Eye (tissue), 1 donor: ENCODE measurements at regions not wholly inside any gene's neighbourhood (a gene's known extent, or its start where the extent isn't known, plus 50 kb on each side); places are given as distances from the start of the nearest gene placed in this dataset.
"Not testable (repeated sequence)": the region's sequence is repeated elsewhere in the genome, so short reads cannot be mapped to it uniquely, and the experiment has no call there.

Experiments used
- DNase-seq: peaks from one replicate; pipeline ENCODE4 v3.0.0-alpha.2; 2015

DNA sequence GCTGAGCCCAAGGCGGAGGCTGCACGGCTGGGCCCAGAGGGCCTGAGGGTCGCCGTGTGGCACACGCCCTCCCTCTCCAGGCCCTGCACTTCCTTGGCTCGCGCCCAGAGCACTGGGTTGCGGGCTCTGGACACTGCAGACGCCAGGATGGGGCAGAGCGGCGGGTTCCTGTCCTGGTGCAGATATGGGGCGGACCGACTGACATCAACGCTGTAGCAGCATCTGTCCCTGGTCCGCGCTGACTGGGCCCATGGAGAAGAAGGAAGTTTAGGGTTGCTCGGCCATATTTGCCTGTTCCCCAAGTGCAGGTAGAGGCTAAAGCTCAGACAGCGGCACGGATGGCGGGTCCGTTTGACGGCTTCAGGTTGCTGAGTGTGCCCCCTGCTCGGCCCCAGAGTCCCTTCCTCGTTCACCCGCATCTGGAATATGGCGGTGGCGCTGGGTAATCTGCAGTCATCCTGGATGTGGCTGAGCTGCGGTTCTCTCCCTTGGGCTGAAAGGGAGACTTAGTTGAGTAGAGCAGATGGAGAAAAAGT lies 116.1 kb downstream of the OR13A1 start:
- DNase-seq: no peak

DNA sequence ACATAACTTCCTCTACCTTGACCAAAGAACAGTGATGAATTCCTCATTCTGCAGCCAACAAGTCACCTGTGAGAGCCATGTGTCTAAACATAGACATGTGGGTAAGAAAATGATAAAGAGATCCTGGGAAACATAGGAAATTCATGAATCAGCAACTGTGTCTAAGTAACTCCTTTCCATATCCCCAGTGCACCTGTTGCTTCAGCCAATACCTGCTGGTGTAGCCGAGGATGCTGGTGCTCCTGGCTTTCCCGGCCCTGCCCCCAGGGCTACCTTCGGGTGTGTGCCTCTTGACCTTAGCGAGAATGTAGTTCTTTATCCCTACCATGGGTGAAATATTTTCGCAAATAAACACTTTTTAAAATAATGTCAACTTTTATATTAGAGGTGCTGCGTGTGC lies 114.1 kb downstream of the OR13A1 start:
- DNase-seq: no peak

DNA sequence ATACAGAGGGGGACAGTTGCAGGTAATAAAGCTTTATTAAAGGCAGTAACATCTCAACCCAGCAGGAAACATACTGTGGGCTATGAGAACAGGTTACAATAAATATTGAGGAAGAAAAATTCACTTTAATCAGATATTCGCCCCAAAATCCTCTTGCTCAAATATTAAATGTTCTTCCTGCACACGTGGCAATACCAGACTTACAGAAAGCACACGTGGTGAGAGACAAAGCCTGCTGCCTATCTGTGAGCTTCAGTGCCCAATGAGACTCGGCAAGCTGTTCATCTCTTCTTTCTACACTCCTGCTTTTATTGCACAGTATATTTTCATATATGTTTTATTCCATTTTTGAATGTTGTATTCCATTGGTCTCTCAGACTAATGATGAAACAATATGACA lies 113.2 kb downstream of the OR13A1 start:
- no peak for DNase-seq

DNA sequence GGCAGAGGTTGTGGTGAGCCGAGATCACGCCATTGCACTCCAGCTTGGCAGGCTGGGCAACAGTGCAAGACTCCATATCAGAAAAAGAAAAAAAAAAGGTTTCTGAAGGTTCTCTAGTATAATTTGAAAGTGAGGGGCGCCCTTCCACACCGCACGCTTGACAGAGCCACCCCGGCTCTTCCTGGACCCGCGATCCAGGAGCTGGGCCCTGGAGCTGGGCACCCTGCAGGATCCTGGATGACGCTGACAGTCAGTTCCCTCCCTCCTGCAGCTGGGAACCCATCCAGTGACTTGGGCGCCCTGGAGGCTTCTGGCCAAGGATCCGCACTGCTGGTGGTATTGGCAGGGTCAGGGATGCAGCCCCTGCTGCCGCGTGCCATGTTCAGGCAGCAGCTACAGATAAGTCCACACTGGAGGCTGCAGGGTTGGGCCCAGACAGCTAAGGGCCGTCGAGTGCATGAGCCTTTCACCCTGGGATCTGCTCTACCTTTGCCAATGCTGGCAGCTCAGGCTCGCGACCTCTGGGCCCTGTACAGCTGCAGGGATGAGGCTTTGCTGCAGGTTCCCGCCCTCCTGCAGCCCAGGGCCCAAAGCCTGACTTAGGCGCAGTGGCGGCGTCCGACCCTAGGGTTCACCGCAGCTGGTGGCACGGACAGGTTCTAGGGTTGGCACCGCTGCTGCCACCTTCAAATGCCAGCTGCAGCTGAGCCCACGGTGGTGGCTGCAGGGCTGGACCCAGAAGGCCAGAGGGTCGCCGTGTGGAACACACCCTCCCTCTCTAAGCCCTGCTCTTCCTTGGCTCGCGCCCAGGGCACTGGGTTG lies 110.2 kb downstream of the OR13A1 start:
- no peak for DNase-seq

DNA sequence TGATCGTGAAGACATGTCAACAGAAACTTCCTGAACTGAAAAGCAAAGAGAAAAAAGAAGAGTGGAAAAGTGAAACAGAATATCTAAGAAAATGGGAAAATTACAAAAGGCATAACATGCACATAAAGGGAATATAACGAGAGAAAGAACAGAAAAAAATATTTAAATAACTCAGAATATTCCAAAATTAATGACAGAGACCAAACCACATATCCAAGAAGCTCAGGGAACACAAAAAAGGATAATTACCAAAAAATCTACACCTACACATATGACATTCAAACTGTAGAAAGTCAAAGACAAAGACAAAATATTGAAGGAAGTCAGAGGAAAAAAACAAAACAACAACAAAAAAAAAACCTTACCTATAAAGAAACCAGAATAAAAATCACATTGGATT lies 105.5 kb downstream of the OR13A1 start:
- DNase-seq: no peak

DNA sequence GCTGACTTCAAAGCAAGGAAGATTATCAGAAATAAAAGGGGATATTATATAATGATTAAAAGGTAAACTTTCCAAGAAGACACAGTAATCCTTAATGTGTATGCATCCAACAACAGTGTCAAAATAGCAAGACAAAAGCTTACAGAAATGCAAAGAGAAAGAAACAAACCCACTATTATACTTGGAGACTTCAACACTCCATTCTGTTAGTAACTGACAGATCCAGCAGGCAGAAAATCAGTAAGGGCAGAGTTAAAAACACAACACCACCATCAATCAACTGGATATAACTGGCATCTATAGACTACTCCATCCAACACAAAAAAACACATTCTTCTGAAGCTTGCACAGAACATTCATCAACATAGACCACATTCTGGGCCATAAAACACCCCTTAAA lies 103.8 kb downstream of the OR13A1 start:
- no peak for DNase-seq

DNA sequence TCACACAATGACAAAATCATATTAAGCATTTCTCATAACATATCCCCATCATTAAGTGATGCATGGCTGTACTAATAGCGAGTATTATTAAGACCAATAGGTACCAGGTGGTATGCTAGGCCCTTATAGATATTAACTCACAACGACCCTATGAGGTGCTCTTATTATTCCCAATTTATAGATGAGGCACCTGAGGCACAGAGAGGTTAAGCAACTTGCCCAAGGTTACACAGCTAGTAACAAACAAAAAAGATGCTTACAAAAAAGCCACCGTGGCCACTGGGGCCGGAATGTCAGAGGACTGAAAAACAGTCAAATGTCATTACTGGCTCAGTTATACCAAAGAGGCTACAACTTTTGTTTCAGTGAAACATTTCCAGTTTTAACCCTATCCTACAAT lies 96.0 kb downstream of the OR13A1 start:
- no peak for DNase-seq

DNA sequence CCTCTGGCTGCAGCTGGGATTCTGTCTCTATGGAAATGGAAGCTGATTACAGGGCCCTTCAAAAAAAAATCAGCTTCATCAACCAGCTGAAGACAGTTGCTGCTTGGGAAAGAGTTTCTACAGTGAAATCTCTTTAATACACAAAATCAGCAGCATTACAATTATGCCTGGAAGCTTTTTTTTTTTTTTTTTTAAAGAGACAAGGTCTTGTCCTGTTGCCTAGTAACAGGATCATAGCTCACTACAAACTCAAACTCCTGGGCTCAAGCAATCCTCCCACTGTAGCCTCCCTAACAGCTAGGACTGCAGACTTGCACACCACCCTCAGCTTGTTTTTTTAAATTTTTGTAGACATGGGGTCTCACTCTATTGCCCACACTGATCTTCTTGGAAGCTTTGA lies 94.5 kb downstream of the OR13A1 start:
- DNase-seq: peak; percentile 16

DNA sequence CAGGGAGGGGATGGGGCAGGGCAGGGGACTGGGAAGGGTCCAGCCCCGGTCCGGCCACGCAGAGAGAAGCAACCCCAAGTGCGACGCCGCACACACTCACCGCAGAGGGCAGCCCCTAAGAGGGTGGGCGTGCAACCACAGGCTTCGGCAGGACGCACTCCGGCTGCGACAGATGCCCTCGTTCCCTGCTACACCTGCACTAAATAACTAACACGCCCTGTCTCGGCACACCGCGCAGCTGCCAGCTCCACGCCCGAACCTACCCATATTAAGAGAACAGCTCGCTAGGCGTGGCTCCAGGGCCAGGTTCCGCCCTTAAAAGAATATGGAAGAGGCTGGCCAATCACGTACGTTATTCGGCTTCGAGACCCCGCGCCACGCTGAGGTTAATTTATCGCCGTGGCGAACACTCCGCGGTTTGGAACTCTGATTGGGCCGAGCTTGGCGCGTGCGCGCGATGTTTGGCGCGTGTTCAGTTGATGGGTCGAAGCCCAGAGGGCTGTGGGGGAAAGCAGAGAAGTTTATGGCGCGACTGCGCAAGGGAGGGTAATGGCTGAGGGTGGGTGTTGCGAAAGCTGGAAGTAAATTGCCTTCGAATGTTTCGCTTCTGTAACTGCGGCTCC lies 91.1 kb downstream of the OR13A1 start:
- DNase-seq: no peak

DNA sequence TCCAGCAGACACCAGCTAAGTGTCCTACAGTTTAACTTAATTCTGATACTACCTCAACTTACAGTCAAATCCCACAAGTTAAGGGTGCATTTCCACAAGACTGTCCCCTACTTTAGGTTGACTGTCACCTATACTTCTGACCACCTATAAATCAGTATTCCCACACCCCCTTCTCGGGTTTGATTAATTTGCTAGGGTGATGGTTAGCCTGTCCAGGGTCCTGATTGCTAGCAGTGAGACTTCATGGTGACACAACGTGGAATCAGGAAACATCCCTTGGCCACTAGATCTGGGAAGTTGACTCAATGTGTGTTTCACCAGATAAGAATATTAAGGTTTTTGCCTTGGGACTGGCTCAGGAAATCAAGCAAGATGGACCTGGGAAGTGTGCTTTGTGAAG lies 88.4 kb downstream of the OR13A1 start:
- no peak for DNase-seq

DNA sequence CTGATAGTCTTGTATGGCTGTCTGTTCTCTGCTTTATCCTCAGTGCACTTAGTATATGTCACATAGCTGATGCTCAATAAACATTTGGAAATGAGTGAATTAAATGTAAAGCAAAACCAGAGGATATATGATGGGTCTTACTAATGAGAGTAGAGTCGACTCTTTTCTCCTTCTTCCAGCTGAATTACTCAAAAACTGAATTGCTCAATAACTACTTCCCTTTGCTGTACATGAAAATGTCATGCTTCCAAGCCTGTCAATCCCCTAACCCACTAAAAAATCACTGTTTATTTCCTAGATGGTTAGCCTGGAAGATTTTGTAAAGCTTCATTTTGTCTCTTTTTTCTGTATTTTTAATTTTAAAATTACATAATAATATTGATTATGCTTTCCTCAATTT lies 88.0 kb downstream of the OR13A1 start:
- DNase-seq: no peak

DNA sequence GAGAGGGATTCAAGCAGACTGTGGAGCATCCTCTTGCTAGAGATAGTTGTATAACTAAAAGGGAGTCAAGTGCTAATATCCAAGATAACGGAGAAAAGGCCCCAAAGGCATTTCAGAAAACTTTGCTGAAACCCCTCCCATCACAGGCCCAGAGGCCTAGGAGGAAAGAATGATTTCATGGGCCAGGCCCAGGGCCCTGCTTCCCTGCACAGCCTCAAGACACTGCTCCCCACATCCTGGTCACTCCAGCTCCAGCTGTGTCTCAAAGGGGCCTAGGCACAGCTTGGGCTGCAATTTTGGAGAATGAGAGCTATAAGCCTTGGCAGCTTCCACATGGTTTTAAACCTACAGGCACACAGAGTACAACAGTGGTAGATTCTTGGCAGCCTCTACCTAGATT lies 85.6 kb downstream of the OR13A1 start:
- no peak for DNase-seq

DNA sequence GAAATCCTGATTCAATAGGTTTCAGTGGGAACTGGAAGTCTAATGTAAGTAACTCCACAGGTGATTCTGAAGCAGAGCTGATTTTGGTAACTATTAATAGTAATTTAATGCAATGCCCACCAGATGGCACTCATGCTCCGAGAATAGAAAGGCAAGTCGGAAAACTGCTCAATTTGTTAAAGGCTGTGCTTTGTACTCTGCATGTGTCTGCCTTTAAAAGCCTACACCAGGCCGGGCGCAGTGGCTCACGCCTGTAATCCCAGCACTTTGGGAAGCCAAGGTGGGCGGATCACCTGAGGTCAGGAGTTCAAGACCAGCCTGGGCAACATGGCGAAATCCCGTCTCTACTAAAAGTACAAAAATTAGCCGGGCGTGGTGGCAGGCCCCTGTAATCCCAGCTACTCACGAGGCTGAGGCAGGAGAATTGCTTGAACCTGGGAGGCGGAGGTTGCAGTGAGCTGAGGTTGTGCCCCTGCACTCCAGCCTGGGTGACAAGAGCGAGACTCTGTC lies 80.1 kb downstream of the OR13A1 start:
- DNase-seq: peak; percentile 92

DNA sequence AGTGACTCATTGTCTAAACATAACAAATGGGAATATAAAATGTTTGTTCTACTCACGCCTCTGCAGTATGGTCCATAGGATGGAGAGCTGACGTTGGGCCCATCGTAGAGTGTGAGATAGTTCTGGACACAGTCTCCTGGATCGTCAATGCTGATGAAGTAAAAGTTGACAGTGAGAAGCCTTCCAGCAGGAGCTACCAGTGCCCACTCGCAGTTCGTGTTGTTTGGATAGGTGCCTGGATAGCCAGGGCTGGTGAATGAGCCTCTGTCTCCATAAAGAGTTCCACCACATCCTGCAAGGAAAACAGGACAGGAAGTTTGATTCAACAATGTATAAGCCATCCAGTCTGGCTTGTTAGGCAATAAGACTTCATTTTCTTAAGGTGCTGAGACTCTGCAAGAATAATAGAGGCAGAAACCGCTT lies 79.6 kb downstream of the OR13A1 start:
- no peak for DNase-seq

DNA sequence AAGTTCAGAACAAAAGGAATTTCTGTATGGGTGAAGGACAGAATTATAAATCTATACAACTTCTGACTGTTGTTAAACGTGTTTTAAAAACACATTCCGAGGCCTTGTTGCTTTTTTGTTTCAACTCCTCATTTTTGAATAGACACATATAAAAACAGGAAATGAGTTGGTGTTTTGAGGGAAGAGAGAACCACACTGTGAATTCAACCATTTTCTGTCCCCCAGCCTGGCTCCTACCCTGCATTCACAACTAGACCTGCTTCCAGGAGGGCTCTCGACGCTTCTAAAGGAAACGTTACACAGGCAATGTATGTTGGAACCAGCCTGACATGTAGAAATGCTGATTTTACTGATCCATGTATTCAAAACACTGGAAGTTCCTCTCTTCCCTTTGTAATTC lies 76.5 kb downstream of the OR13A1 start:
- DNase-seq: no peak

DNA sequence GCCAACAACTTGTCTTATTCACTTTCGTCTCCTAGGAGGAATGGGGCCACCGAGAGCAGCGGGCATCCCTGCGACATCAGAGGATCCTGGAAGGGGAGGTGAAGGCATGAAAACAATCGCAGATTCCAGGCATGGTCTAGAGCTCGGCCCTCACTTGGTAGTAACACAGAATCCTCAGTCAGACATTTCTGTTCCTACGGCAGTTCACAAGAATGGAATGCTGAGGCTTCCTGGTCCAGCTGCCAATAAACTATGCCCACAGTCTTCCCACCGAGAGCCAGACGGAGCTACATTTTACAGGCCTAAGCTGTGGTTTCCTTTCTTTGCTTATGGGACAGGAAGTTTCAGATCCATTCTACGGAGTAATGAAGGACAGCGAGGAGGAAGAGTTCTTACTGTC lies 75.8 kb downstream of the OR13A1 start:
- DNase-seq: no peak

DNA sequence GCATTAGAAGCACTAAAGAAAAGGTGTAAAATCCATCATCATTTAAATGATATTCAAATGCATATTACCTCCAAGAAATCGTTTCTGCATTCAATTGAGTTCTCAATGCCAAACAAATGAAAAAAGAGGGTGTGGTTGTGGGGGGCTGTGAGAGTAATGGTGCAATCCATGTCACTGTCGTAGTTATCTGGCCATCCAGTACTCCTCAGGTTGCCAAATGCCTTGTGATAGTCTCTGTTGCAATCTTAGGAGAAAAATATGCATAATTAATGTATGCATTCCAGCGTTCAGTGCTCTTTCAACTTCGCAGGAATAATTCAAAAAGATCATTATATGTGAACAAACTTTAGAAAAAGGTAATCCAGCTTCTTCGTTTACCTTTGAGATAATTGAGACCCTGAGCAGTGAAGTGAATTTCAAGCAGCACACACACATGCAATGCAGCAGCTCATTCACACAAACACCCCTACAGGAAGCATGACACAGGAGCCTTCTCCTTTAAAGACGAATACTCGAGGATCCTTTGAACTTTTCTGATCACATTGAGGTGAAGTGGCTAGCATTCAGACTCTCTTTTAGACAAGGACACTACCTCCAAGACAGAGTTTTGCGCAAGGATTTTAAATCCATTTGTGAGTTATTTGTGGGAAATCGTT lies 73.4 kb downstream of the OR13A1 start:
- DNase-seq: no peak

DNA sequence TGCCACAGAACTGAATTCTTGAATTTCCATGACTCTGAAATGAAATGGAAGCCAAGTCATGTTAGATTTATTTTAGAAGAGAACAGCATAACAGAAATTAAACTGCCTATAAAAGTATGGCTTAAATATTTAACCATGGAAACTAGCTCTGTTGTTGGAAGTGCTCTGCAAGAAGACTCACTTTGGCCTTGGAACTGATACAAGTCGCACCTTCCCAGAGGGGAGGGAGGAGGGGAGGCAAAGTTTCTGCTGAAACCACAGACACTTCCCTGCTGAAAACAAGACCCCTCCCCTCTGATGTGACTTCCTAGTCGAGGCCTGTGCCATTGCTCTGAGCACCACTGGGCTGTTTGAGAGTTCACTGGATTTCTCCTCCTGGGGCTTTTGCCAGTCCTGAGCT lies 72.1 kb downstream of the OR13A1 start:
- DNase-seq: no peak

DNA sequence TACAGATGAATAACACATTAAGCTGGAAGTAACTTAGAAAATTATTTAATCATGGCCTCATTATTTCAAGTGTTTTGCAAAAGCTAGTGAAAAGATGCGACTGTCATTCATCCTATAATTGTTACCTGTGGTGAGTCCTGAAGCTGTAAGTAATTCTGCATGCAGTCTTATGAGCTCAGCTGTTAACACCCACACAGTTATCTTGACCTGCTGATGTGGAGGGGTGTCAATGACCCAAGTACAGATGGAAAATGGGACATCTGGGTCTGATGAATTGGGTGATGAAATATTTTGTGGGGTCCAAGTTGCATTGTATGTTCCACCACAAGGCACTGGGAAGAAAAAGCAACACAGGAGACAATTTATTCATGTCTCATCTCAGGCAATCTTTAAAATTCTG lies 68.9 kb downstream of the OR13A1 start:
- no peak for DNase-seq

DNA sequence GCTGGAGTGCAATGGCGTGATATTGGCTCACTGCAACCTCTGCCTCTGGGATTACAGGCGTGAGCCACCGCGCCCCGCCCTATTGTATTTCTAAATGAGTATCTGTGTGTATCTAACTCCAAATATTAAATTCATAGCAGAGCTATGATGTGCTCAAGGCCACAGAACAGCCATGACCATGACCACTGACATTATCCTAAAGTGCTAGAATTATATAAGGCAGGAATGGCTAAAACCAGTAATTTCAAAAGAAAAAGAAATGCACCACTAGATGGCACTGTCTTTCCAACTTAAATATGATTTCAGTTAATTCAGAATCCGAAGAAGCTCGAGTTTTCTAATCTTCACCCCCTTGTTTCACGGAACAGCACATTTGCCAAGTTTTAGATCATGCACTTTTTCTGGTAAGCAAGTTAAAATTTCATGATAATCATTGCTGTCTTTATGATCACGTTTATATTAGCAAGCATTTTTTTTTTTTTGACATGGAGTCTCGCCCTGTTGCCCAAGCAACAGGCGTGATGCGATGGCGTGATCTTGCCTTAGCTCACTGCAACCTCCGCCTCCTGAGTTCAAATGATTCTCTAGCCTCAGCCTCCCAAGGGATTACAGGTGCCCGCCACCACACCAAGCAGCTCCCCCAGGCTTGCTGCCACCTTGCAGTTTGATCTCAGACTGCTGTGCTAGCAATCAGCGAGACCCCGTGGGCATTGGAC lies 65.3 kb downstream of the OR13A1 start:
- peak; percentile 87 for DNase-seq

DNA sequence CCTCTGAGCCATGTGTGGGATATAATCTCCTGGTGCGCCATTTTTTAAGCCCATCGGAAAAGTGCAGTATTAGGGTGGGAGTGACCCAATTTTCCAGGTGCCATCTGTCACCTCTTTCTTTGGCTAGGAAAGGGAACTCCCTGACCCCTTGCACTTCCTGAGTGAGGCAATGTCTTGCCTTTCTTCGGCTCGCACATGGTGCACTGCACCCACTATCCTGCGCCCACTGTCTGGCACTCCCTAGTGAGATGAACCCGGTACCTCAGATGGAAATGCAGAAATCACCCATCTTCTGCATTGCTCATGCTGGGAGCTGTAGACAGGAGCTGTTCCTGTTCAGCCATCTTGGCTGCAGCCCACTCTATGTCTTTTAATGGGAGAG lies 64.7 kb downstream of the OR13A1 start:
- not testable (repeated sequence) for DNase-seq
